Choroid plexus epithelial cell (primary cell): ENCODE measurements at regions not wholly inside any gene's neighbourhood (a gene's known extent, or its start where the extent isn't known, plus 50 kb on each side); places are given as distances from the start of the nearest gene placed in this dataset.
A peak's percentile ranks its signal among the peaks of the same experiment; 100 is the strongest.

Source experiments
- DNase-seq: peaks from one replicate; pipeline ENCODE4 v3.0.0-alpha.2; 2010; ENCODE audit warnings: low read depth
- H3K4me3 ChIP-seq: 2 replicates; pipeline ENCODE4 v1.5.1; 2011; ENCODE audit warnings: low read depth, mild to moderate bottlenecking, control low read depth, low read length, moderate library complexity
- CTCF ChIP-seq: conservative IDR thresholded peaks from 2 replicates; pipeline ENCODE4 v1.5.1; 2011; ENCODE audit warnings: low read depth, mild to moderate bottlenecking, control low read depth, inconsistent platforms, low read length, moderate library complexity

- no peak overlapping the region for H3K4me3 ChIP-seq
- no peak for TF ChIP-seq CTCF
- DNase-seq = no peak
These were observed 489.1 kb upstream of the TSHZ3 start for GRCh38 chr19:31838163-31838815.

DNA sequence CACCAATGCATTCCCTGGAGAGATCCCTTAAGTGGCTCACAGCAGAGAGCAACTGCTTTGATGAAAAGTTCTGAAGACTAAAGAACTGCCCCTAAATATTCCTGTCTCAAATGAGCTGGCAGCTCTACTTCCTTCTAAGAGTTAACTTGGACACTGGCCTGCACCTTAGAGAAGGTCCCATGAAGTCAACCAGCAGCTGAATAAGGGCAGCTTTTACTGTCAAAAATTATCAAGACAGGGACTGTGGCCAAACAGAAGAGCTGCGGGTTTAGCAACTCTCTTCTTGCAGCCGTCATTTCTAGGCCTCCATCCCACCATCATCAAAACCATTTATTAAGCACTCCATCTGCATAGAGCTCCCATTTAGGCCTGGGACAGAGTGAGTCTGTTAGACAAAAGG lies 491.1 kb upstream of the TSHZ3 start:
- no peak for DNase-seq
- no peak overlapping the region for H3K4me3 ChIP-seq

DNA sequence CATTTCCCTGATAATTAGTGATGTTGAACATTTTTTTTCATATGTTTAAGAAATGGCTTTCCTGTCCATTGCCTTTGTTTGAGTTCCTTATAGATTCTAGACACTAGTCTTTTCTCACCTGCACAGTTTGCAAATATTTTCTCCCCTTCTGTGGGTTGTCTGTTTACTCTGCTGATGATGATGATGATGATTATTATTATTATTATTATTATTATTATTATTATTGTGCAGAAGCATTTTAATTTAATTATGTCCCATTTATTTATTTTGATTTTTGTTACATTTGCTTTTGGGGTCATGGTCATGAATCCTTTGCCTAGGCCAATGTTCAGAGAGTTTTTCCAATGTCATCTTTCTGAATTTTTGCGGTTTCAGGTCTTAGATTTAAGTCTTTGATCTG lies 492.5 kb upstream of the TSHZ3 start:
- no peak for TF ChIP-seq CTCF
- DNase-seq = no peak
- no peak overlapping the region for H3K4me3 ChIP-seq

More for the DNA sequence above, 491.1 kb upstream of the TSHZ3 start:
- TF ChIP-seq CTCF = no peak

DNA sequence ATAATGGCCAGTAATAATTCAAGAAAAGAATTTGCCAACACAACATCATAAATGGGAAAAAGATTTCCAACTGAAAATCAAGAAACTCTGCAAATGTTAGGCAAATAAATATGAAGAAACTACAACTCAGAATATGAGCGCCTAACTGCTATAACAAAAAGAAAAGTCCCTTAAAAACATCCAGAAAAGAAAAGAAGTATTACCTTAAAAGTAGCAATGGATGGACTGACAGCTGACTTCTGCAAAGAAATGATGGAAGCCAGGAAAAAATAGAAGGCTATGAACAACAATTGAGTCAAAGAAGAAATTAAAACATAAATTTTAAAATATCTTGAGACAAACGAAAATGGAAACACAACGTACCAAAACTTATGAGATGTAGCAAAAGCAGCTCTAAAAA lies 482.3 kb upstream of the ZNF507 start:
- no peak for TF ChIP-seq CTCF
- no peak overlapping the region for H3K4me3 ChIP-seq
- DNase-seq = peak; percentile 1

DNA sequence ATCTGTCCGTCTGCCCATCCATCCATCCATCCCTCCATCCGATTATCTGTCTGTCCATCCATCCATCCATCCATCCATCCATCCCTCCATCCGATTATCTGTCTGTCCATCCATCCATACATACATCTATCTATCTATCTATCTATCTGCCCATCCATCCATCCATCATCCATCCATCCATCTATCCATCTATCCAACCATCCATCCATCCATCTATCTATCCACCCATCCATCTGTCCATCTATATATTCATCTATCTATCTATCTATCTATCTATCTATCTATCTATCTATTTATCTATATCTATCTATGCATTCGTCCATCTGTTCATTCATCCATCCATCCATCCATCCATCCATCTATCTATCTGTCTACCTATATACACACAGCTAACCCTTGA lies 471.1 kb upstream of the ZNF507 start:
- no peak for DNase-seq
- TF ChIP-seq CTCF = no peak

DNA sequence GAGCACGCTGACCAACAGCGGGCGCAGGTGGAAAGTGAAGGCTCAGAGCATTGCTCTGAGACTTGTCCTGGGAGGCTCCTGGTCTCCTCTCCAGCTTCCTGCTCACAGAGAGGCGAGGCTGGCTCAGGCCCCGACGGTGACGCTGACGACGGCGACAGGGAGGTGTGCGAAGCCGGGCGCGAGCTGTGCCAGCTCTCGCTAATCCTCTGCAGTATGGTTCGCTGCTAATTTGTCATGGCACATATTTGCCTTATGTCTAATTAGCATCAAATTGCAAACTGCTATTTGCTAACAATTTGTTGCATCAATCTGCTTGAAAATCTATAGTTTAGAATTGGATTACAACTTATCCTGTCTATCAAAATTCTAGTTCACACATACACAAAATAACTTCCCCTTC lies 469.8 kb upstream of the ZNF507 start:
- DNase-seq = no peak
- H3K4me3 ChIP-seq = no peak overlapping the region
- no peak for TF ChIP-seq CTCF

More for the DNA sequence above, 471.1 kb upstream of the ZNF507 start:
- H3K4me3 ChIP-seq = no peak overlapping the region

DNA sequence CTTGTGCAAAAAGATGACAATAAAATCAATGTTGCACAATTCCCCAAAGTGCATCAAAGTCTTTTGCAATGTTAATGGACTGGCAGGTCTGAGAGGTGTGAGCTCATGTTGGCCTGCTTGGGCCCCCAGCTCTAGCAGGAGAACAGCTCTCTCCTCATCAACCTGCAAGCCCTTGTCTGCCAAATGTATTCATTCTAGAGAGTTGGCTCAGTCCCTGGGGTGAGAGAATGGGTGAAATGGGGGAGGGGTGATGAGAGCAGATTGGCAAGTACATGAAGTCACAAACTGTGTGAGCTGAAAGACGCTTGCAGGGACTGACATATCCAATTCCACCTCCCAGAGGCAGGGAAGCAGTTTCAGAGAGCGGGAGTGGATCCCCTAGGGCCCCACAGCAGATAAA lies 465.1 kb upstream of the ZNF507 start:
- no peak overlapping the region for H3K4me3 ChIP-seq
- no peak for DNase-seq
- TF ChIP-seq CTCF = no peak
